Activated effector memory CD4-positive, alpha-beta T cell treated with Interleukin-2 at 50 U/mL for 16 hours (primary cell): ENCODE measurements at regions not wholly inside any gene's neighbourhood (a gene's known extent, or its start where the extent isn't known, plus 50 kb on each side); places are given as distances from the start of the nearest gene placed in this dataset.
"Not testable (repeated sequence)": the region's sequence is repeated elsewhere in the genome, so short reads cannot be mapped to it uniquely, and the experiment has no call there.

Source experiments
- DNase-seq: peaks from one replicate; pipeline ENCODE4 v3.0.0-alpha.2; 2020

GRCh38 chr6:6816716-6817115 lies 228.2 kb downstream of the LY86 start:
- no peak for DNase-seq

DNA sequence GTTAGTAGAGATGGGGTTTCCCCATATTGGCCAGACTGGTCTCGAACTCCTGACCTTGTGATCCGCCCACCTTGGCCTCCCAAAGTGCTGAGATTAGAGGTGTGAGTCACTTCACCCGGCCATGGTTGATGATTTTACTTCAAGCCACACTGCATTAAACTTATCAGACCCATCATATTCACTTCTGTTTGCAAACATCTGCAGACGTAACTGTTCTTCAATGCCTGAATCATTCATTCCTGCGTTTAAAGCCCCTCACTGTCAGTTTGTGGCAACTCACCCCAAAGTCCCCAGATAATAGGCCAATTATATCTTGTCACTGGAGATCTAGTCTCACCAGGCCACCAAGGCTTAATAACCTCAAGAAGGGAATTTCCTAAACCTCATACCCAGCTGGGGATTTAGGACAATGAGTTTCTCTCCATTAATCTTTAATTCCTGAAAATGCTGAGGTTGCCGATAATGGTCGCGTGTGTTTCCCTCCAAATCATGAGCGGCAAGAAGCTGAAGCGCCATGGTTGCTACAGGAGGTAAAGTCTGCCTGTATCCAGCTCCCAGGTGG lies 229.6 kb downstream of the LY86 start:
- DNase-seq = no peak

DNA sequence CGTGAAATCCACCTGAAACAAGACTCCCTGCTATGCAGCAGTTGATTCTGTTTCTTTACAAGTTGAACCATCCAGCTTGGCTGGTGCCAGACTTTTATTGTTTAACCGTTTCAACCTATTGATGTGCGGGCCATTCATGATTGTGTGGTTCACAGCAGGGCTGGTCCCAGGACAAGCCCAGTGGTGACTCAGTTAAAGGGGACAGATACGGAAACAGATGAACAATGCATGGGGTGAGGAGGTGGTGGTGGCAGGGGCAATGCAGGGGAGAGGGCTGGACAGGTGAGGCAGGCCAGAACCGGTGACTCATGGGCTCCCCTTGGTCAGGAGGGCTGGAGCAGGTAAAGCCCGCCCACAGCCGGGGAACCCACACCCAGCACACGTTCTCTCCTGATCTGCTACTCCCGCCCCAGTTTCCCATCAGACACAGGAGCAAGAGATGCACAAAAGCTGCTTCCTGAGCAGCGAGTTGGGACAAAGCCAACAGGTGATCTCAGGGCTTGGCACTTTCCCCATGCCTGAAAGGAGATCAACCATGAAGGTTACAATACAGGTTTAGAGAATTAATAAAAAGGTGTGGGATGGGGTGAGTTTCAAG lies 232.2 kb downstream of the LY86 start:
- DNase-seq = no peak

DNA sequence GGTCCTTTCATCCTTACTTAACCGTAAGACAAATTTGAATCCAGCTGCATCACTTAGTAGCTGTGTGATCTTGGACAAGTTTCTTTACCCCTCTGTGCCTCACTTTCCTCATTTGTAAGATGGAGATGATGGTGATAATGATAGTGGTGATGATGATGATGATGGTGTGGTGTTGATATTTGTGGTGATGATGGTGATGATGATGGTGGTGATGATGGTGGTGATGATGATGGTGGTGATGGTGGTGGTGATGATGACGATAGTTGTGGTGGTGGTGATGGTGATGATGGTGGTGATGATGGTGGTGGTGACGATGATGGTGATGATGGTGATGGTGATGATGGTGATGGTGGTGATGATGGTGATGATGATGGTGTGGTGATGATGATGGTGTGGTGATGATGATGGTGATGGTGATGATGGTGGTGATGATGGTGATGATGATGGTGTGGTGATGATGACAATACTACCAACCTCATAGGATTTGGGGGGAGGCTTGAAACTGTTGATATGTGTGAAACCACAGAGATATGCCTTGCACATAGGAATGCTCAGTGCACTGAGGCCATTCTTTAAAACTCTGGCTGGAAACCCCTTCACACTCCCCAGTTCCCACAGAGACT lies 233.2 kb downstream of the LY86 start:
- DNase-seq = no peak

- no peak for DNase-seq
Observed at GRCh38 chr6:6823030-6823429, 234.5 kb downstream of the LY86 start.

DNA sequence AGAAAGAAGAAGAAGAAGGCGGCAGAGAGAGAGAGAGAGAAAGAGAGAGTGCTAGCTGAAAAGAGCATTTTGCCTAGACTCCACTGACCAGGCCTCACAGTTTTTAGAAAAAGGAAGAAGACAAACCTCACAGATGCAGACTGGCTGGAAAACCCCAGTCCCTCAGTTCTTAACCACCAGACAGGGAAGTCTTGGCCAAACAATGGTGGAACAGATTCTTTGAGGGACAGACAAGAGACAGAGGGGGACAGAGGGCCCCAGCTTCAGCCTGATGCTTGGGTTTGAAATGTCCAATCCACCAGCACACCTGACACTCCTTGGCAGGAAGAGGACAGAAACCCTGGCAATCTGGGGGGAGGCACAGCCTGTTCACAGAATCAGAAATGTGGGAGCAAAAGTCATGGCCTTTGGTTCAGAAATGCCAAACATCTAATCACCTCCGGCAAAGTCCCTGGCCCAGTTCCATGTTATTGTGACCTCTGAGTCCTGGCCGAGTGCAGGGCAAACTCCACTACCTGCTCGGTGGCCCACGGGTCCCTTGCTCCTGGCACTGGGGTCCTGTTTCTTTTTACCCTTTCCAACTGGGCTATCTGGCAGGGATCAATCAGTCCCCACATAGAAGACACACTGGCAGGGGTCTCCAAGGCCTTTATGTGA lies 235.2 kb downstream of the LY86 start:
- DNase-seq = no peak

- DNase-seq = no peak
Observed at GRCh38 chr6:6824381-6824780, 235.9 kb downstream of the LY86 start.

- no peak for DNase-seq
Observed at GRCh38 chr6:6825193-6825784, 236.8 kb downstream of the LY86 start.

GRCh38 chr6:6826095-6826901 lies 237.8 kb downstream of the LY86 start:
- DNase-seq = no peak

GRCh38 chr6:6826961-6827360 lies 238.4 kb downstream of the LY86 start:
- no peak for DNase-seq

- no peak for DNase-seq
Observed at GRCh38 chr6:6829872-6830685, 241.6 kb downstream of the LY86 start.

DNA sequence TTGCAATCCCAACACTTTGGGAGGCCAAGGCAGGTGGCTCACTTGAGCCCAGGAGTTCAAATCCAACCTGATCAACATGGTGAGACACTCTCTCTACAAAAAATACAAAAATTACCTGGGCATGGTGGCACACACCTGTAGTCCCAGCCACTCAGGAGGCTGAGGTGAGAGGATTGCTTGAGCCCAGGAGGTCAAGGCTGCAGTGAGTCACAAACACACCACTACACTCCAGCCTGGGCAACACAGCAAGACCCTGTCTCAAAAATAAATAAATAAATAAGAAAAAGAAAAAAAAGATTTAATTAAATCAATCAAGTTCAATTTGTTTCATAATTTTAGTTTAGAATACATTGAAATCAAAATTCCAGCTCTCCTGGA lies 242.2 kb downstream of the LY86 start:
- DNase-seq = not testable (repeated sequence)

- DNase-seq = no peak
Observed at GRCh38 chr6:6832439-6832838, 243.9 kb downstream of the LY86 start.

DNA sequence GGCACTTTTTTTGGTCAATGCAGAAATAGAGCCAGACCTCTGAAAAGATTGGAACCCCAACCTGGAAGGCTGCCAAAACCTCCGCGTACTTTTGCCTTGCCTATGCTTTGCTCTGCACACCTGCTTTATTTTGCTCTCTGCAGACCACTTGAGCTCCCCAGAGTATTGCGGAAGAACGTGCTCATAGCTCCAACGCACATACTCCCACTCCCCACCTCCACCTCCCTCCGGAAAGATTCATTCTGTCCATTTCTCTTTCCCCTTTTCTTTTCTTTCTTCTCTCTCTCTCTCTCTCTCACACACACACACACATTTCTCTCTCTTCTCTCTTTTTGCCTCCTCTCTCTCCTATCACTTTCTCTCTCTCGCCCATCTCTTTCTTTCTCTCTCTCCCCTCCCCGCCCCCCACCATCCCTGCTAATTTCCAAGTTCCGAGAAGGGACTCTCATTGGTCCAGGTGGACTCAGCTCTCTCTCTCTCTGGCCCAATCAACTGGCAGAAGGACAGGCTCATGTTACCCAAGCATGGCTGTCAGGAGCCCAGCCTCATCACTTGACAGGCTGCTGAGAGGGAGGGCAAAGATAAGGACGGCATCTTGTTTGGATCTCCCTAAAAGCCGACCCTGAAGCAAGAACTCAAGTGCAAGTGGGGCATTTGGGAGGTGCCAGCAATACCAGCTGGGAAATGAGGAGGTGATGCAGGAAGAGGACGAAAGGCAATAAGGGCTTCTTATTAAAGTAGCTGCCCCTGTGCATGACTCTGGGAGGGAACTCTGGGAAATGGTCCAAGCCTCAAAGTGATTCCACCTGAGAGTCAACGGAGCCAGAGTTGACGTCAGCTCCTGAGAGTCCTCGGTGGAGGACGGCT lies 246.1 kb downstream of the LY86 start:
- DNase-seq = no peak

- no peak for DNase-seq
Observed at GRCh38 chr6:6835223-6835503, 246.6 kb downstream of the LY86 start.

- DNase-seq = no peak
Observed at GRCh38 chr6:6836609-6837406, 248.3 kb downstream of the LY86 start.

GRCh38 chr6:6837541-6838080 lies 249.1 kb downstream of the LY86 start:
- DNase-seq = no peak

- no peak for DNase-seq
Observed at GRCh38 chr6:6840831-6841291, 252.3 kb downstream of the LY86 start.

DNA sequence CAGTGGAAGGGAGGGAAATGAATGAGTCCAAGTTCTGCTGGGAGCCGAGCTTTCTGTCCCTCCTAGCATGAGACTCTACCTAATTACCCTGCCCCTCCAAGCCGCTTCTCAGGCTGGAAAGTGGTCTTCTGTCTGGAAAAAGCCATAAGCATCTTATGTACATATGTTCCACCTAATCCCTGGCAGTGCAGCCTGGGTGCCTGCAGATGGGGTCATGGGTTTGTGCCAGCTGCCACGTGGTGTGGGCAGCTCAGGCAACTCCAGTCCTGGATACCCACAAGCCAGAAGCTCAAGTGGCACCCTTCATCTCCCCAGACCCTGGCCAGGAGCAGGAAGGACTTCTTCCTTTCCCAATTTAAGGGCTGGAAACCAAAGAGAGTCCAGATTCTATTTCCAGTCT lies 253.1 kb downstream of the LY86 start:
- DNase-seq = no peak

DNA sequence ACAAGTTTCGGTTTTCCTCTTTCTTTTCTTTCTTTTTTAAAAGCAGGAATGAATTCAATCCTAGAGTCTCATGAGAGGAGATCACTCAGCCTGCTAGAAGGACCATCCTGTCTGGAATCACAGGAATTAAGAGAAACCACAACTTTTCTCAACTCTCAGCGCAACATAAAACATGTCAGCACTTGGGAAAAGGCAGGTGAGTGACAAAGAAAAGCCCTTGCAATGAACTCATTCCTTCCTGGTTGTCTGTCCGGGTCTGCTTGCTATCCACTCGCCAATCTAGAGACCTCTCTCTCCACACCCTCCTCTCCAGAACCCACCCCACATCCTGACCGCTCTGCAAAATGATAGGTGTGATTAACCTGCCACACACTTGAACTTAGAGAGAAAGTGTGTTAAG lies 253.8 kb downstream of the LY86 start:
- no peak for DNase-seq
